ENCODE measurements at regions not wholly inside any gene's neighbourhood (a gene's known extent, or its start where the extent isn't known, plus 50 kb on each side); places are given as distances from the start of the nearest gene placed in this dataset.
A peak's percentile ranks its signal among the peaks of the same experiment; 100 is the strongest.

- no peaks in the 10 kb centered on the region for H3K27me3 ChIP-seq (replicated peaks; ENCODE audit: control insufficient read depth, insufficient read depth, low read length)
- peaks cover 24% of the 10 kb centered on the region for H3K4me1 ChIP-seq (ENCODE audit: control insufficient read depth, insufficient read depth, low read length)
- H3K9me3 ChIP-seq (ENCODE audit: control insufficient read depth, low read length) = peaks cover 15% of the 10 kb centered on the region
- H3K9ac ChIP-seq (ENCODE audit: low read length) = no peak overlapping the region
- no peaks in the 10 kb centered on the region for H3K36me3 ChIP-seq (ENCODE audit: control insufficient read depth, insufficient read depth, low read length, severe bottlenecking)
- no peak for DNase-seq (ENCODE audit: low read depth)
- no peak overlapping the region for H3K4me3 ChIP-seq (ENCODE audit: low read length)
These were observed 409.9 kb downstream of the AEBP2 start for GRCh38 chr12:19849208-19849607.

- no peaks in the 10 kb centered on the region for H3K36me3 ChIP-seq (ENCODE audit: control insufficient read depth, insufficient read depth, low read length, severe bottlenecking)
- H3K9ac ChIP-seq (ENCODE audit: low read length) = no peak overlapping the region
- H3K4me3 ChIP-seq (ENCODE audit: low read length) = no peak overlapping the region
- H3K4me1 ChIP-seq (ENCODE audit: control insufficient read depth, insufficient read depth, low read length) = peaks cover 24% of the 10 kb centered on the region
- no peaks in the 10 kb centered on the region for H3K27me3 ChIP-seq (replicated peaks; ENCODE audit: control insufficient read depth, insufficient read depth, low read length)
- H3K9me3 ChIP-seq (ENCODE audit: control insufficient read depth, low read length) = peaks cover 15% of the 10 kb centered on the region
- peak; percentile 76 for DNase-seq (ENCODE audit: low read depth)
These were observed 411.2 kb downstream of the AEBP2 start for GRCh38 chr12:19850346-19851065.

GRCh38 chr12:19852100-19852855, 413.0 kb downstream of the AEBP2 start:
- H3K36me3 ChIP-seq (ENCODE audit: control insufficient read depth, insufficient read depth, low read length, severe bottlenecking) = no peaks in the 10 kb centered on the region
- H3K27me3 ChIP-seq (replicated peaks; ENCODE audit: control insufficient read depth, insufficient read depth, low read length) = no peaks in the 10 kb centered on the region
- DNase-seq (ENCODE audit: low read depth) = peak; percentile 22
- peaks cover 15% of the 10 kb centered on the region for H3K9me3 ChIP-seq (ENCODE audit: control insufficient read depth, low read length)
- peaks cover 22% of the 10 kb centered on the region for H3K4me1 ChIP-seq (ENCODE audit: control insufficient read depth, insufficient read depth, low read length)
- no peak overlapping the region for H3K9ac ChIP-seq (ENCODE audit: low read length)
- no peak overlapping the region for H3K4me3 ChIP-seq (ENCODE audit: low read length)

DNA sequence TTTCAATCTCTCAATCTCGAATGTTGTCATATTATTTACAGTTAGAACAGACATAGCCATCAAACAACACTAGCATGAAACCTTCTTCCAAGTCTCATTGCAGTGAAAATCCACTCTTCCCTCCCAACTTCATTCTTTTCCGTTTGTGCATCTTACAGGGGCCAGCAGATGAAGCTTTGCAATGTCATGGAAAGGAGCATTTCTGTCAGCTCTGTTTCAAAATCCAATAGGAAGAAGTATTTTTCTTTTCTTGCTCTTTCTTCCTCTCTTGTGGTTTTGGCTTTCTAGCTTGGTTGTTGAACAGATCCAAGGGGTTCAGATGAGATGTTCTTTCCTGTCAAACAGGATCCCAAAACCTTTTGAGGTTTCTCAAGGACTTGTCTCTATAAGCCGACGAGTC, 416.6 kb downstream of the AEBP2 start:
- no peaks in the 10 kb centered on the region for H3K27me3 ChIP-seq (replicated peaks; ENCODE audit: control insufficient read depth, insufficient read depth, low read length)
- no peak for DNase-seq (ENCODE audit: low read depth)
- no peaks in the 10 kb centered on the region for H3K36me3 ChIP-seq (ENCODE audit: control insufficient read depth, insufficient read depth, low read length, severe bottlenecking)
- H3K9ac ChIP-seq (ENCODE audit: low read length) = no peak overlapping the region
- no peak overlapping the region for H3K4me3 ChIP-seq (ENCODE audit: low read length)
- peaks cover 9% of the 10 kb centered on the region for H3K4me1 ChIP-seq (ENCODE audit: control insufficient read depth, insufficient read depth, low read length)
- peaks cover 4% of the 10 kb centered on the region for H3K9me3 ChIP-seq (ENCODE audit: control insufficient read depth, low read length)

DNA sequence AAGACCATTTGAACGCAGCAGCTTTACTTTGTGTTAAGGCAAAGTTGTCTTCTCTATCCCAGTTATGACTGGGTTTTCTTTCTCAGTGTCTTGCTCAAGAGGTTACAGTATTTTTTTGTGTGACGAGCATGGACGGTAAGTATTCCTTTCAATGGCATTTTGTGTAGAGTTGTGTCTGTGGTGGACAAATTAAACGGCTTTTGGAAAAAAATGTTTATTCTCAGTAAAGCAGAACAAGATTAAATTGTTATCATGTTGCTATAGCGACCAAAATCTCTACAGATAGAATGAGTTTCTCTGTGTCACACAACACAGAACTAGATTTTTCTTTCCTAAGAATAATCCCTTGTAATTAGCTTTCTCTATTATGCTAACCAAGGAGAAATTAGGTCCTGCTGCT, 417.1 kb downstream of the AEBP2 start:
- Histone ChIP-seq H3K36me3 (ENCODE audit: control insufficient read depth, insufficient read depth, low read length, severe bottlenecking) (no peaks in the 10 kb centered on the region), H3K4me3 (ENCODE audit: low read length) (peak overlapping the region; percentile 51), H3K9ac (ENCODE audit: low read length) (no peak overlapping the region), H3K4me1 (ENCODE audit: control insufficient read depth, insufficient read depth, low read length) (peaks cover 9% of the 10 kb centered on the region), H3K27me3 (replicated peaks; ENCODE audit: control insufficient read depth, insufficient read depth, low read length) (no peaks in the 10 kb centered on the region), H3K9me3 (ENCODE audit: control insufficient read depth, low read length) (peaks cover 4% of the 10 kb centered on the region)
- peak; percentile 43 for DNase-seq (ENCODE audit: low read depth)

DNA sequence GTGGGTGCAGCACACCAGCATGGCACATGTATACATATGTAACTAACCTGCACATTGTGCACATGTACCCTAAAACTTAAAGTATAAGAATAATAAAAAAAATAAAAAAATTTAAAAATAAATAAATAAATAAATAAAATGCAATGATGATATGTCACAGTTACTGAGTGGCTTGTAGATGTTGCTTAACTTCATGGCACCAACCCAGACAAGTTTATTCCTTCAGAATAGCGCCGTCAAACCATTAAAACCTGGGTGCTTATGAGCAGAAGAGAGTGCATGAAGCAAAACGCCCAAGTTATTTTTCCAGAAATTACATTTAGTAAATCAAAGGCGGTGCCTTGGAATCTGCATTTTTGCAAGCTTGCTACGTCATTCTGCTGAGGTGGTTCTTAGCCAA, 417.9 kb downstream of the AEBP2 start:
- Histone ChIP-seq H3K9me3 (ENCODE audit: control insufficient read depth, low read length) (peaks cover 4% of the 10 kb centered on the region), H3K36me3 (ENCODE audit: control insufficient read depth, insufficient read depth, low read length, severe bottlenecking) (no peaks in the 10 kb centered on the region), H3K9ac (ENCODE audit: low read length) (no peak overlapping the region), H3K4me3 (ENCODE audit: low read length) (no peak overlapping the region), H3K4me1 (ENCODE audit: control insufficient read depth, insufficient read depth, low read length) (peaks cover 9% of the 10 kb centered on the region), H3K27me3 (replicated peaks; ENCODE audit: control insufficient read depth, insufficient read depth, low read length) (no peaks in the 10 kb centered on the region)
- no peak for DNase-seq (ENCODE audit: low read depth)

GRCh38 chr12:19867151-19867550, 427.9 kb downstream of the AEBP2 start:
- H3K4me3 ChIP-seq (ENCODE audit: low read length) = no peak overlapping the region

DNA sequence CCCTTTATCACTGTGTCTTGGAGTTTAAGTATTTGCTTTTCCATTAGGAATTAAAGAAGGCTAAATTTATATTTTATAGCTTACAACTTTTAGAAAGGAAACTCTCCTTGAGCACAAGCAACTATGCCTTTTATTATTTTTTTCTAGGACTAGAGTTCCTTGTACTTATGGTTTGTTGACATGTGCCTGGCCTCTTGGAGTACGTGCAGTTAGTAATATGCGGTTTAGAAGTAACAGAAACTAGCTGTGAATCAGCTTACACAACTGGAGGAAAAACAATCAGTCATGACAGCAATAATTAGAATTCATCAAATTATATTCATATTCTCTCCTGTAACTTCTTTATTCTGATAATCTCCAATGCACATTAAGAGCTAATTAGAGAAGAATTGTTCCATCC, 428.7 kb downstream of the AEBP2 start:
- Histone ChIP-seq H3K36me3 (ENCODE audit: control insufficient read depth, insufficient read depth, low read length, severe bottlenecking) (no peaks in the 10 kb centered on the region), H3K4me1 (ENCODE audit: control insufficient read depth, insufficient read depth, low read length) (no peaks in the 10 kb centered on the region), H3K4me3 (ENCODE audit: low read length) (no peak overlapping the region), H3K9me3 (ENCODE audit: control insufficient read depth, low read length) (no peaks in the 10 kb centered on the region), H3K9ac (ENCODE audit: low read length) (no peak overlapping the region), H3K27me3 (replicated peaks; ENCODE audit: control insufficient read depth, insufficient read depth, low read length) (no peaks in the 10 kb centered on the region)
- DNase-seq (ENCODE audit: low read depth) = no peak

More at GRCh38 chr12:19867151-19867550, 427.9 kb downstream of the AEBP2 start:
- no peak for DNase-seq (ENCODE audit: low read depth)
- no peaks in the 10 kb centered on the region for H3K9me3 ChIP-seq (ENCODE audit: control insufficient read depth, low read length)
- H3K9ac ChIP-seq (ENCODE audit: low read length) = no peak overlapping the region
- H3K4me1 ChIP-seq (ENCODE audit: control insufficient read depth, insufficient read depth, low read length) = no peaks in the 10 kb centered on the region
- no peaks in the 10 kb centered on the region for H3K27me3 ChIP-seq (replicated peaks; ENCODE audit: control insufficient read depth, insufficient read depth, low read length)
- H3K36me3 ChIP-seq (ENCODE audit: control insufficient read depth, insufficient read depth, low read length, severe bottlenecking) = no peaks in the 10 kb centered on the region

- no peaks in the 10 kb centered on the region for H3K27me3 ChIP-seq (replicated peaks; ENCODE audit: control insufficient read depth, insufficient read depth, low read length)
- H3K36me3 ChIP-seq (ENCODE audit: control insufficient read depth, insufficient read depth, low read length, severe bottlenecking) = no peaks in the 10 kb centered on the region
- H3K4me1 ChIP-seq (ENCODE audit: control insufficient read depth, insufficient read depth, low read length) = no peaks in the 10 kb centered on the region
- no peaks in the 10 kb centered on the region for H3K9me3 ChIP-seq (ENCODE audit: control insufficient read depth, low read length)
- DNase-seq (ENCODE audit: low read depth) = no peak
- no peak overlapping the region for H3K9ac ChIP-seq (ENCODE audit: low read length)
- no peak overlapping the region for H3K4me3 ChIP-seq (ENCODE audit: low read length)
These were observed 430.1 kb downstream of the AEBP2 start for GRCh38 chr12:19869413-19869812.

GRCh38 chr12:19872621-19873540, 433.6 kb downstream of the AEBP2 start:
- H3K36me3 ChIP-seq (ENCODE audit: control insufficient read depth, insufficient read depth, low read length, severe bottlenecking) = no peaks in the 10 kb centered on the region
- DNase-seq (ENCODE audit: low read depth) = no peak
- no peak overlapping the region for H3K9ac ChIP-seq (ENCODE audit: low read length)
- no peak overlapping the region for H3K4me3 ChIP-seq (ENCODE audit: low read length)
- H3K27me3 ChIP-seq (replicated peaks; ENCODE audit: control insufficient read depth, insufficient read depth, low read length) = no peaks in the 10 kb centered on the region
- no peaks in the 10 kb centered on the region for H3K4me1 ChIP-seq (ENCODE audit: control insufficient read depth, insufficient read depth, low read length)
- no peaks in the 10 kb centered on the region for H3K9me3 ChIP-seq (ENCODE audit: control insufficient read depth, low read length)

DNA sequence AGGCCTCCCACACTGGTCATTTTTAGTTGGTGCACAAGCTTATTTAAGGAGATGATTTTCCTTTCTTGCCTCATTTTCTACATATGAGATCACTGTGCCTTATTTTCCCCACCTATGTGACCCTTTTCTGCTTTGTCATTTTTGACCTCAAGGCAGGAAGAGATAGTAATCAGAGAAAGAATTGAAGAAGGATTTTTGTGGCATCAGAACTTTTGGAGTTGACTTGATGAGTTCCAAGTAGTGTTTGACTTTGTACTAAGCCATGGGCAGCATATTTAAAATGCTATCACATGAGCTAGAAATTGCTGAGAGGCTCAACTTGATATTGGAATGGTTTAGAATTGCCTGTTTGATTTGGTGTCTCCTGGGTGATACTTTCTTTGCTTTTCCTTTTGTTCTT, 440.8 kb downstream of the AEBP2 start:
- H3K4me1 ChIP-seq (ENCODE audit: control insufficient read depth, insufficient read depth, low read length) = peaks cover 10% of the 10 kb centered on the region
- H3K4me3 ChIP-seq (ENCODE audit: low read length) = no peak overlapping the region
- H3K27me3 ChIP-seq (replicated peaks; ENCODE audit: control insufficient read depth, insufficient read depth, low read length) = no peaks in the 10 kb centered on the region
- H3K36me3 ChIP-seq (ENCODE audit: control insufficient read depth, insufficient read depth, low read length, severe bottlenecking) = no peaks in the 10 kb centered on the region
- no peaks in the 10 kb centered on the region for H3K9me3 ChIP-seq (ENCODE audit: control insufficient read depth, low read length)
- no peak for DNase-seq (ENCODE audit: low read depth)
- H3K9ac ChIP-seq (ENCODE audit: low read length) = no peak overlapping the region
